A549 (cell line): ENCODE measurements at regions not wholly inside any gene's neighbourhood (a gene's known extent, or its start where the extent isn't known, plus 50 kb on each side); places are given as distances from the start of the nearest gene placed in this dataset.

Experiments used
- ATAC-seq, 2 experiments: fragments of 200-7000 bp in 1 of 2; fragments of >200 bp in 1 of 2; cut with Nextera tagmentation in 1 of 2; cut with Tn5 transposase in 1 of 2; 3 replicates each; pipeline versions ENCODE4 v1.8.0 to v1.9.1; 2018 to 2020; ENCODE audit warnings: mild to moderate bottlenecking in 1 of 2, moderate library complexity in 1 of 2
- CTCF ChIA-PET: fragments of 300-600 bp; sonication (Branson Sonifier 250); formaldehyde crosslinking; extraction: SDS; loops from one replicate; lab custom pipeline; 2021; ENCODE audit warnings: antibody characterized with exemption, inconsistent platforms; lab: Yijun Ruan, JAX
- POLR2A ChIA-PET: fragments of 350-600 bp; formaldehyde crosslinking; extraction: SDS; loops from one replicate; lab custom pipeline; 2021; ENCODE audit warnings: antibody characterized with exemption, inconsistent platforms; lab: Yijun Ruan, JAX
- DNase-seq, 2 experiments: peaks; one replicate each; pipeline versions ENCODE4 v3.0.0 to v3.0.0-alpha.2; 2011 to 2016; ENCODE audit warnings: low read depth in 1 of 2, low spot score in 1 of 2
- FAIRE-seq: peaks from 2 replicates; lab custom pipeline; 2011; peaks lifted over from hg19 to GRCh38; lab: Jason Lieb, UNC
- H3K27ac ChIP-seq, 2 experiments: fragments of >200 bp; sonication (Bioruptor Twin); formaldehyde crosslinking; 3 replicates each; pipeline ENCODE4 v1.5.1; 2016 to 2017
- H3K4me1 ChIP-seq: fragments of >200 bp; sonication (Bioruptor Twin); formaldehyde crosslinking; 3 replicates; pipeline ENCODE4 v1.6.1; 2016
- H3K4me2 ChIP-seq: fragments of >200 bp; sonication (Bioruptor Twin); formaldehyde crosslinking; 3 replicates; pipeline ENCODE4 v1.6.1; 2016
- H3K4me3 ChIP-seq: fragments of >200 bp; sonication (Bioruptor Twin); formaldehyde crosslinking; 3 replicates; pipeline ENCODE4 v1.5.1; 2016
- H3K9me3 ChIP-seq: fragments of >200 bp; sonication (Bioruptor Twin); formaldehyde crosslinking; 3 replicates; pipeline ENCODE4 v1.6.1; 2016
- BCL3 ChIP-seq: fragments of >200 bp; sonication (Bioruptor Twin); formaldehyde crosslinking; IDR thresholded peaks from 3 replicates; pipeline ENCODE4 v1.6.1; 2016
- CBX8 ChIP-seq: fragments of 200-600 bp; sonication (generic); IDR thresholded peaks from 2 replicates; pipeline ENCODE4 v1.6.1; 2016
- ELK1 ChIP-seq: fragments of 150-350 bp; IDR thresholded peaks from 2 replicates; pipeline ENCODE4 v1.6.1; 2014; ENCODE audit warnings: low read depth, mild to moderate bottlenecking, low read length
- FOSB ChIP-seq: fragments of 250-450 bp; sonication (Bioruptor Pico); IDR thresholded peaks from 2 replicates; pipeline ENCODE4 v1.5.0; 2020; ENCODE audit warnings: mild to moderate bottlenecking, moderate library complexity
- HOXA7 ChIP-seq: fragments of 250-450 bp; sonication (Bioruptor Pico); IDR thresholded peaks from 2 replicates; pipeline ENCODE4 v1.5.0; 2020; ENCODE audit warnings: mild to moderate bottlenecking, moderate library complexity
- HOXB13 ChIP-seq: fragments of 250-450 bp; sonication (Bioruptor Pico); IDR thresholded peaks from 2 replicates; pipeline ENCODE4 v1.5.0; 2020; ENCODE audit warnings: low read depth, mild to moderate bottlenecking, moderate library complexity
- JUN ChIP-seq, 2 experiments: fragments of >200 bp; sonication (Bioruptor Twin); formaldehyde crosslinking; IDR thresholded peaks; 2 replicates in 1 of 2; 3 replicates in 1 of 2; pipeline ENCODE4 v1.6.1; 2016 to 2017
- JUNB ChIP-seq: fragments of >200 bp; sonication (Bioruptor Twin); formaldehyde crosslinking; IDR thresholded peaks from 2 replicates; pipeline ENCODE4 v1.6.1; 2016
- MAZ ChIP-seq: fragments of 150-350 bp; IDR thresholded peaks from 2 replicates; pipeline ENCODE4 v1.6.1; 2014; ENCODE audit warnings: antibody characterized with exemption, low read depth, low read length, borderline replicate concordance
- NFE2L2 ChIP-seq: fragments of 150-350 bp; conservative IDR thresholded peaks from 2 replicates; pipeline ENCODE4 v1.6.1; 2014; ENCODE audit warnings: low read length
- NR3C1 ChIP-seq: fragments of >200 bp; sonication (Bioruptor Twin); formaldehyde crosslinking; IDR thresholded peaks from 3 replicates; pipeline ENCODE4 v1.6.1; 2017
- PHF8 ChIP-seq: fragments of 200-600 bp; sonication (generic); IDR thresholded peaks from 2 replicates; pipeline ENCODE4 v1.6.1; 2016; ENCODE audit warnings: low read depth, mild to moderate bottlenecking, antibody characterized with exemption, moderate library complexity, borderline replicate concordance
- RCOR1 ChIP-seq: fragments of 150-350 bp; IDR thresholded peaks from 2 replicates; pipeline ENCODE4 v1.6.1; 2014; ENCODE audit warnings: antibody characterized with exemption, low read length, low read depth
- REST ChIP-seq: fragments of 200-600 bp; sonication (generic); IDR thresholded peaks from 2 replicates; pipeline ENCODE4 v1.6.1; 2016; ENCODE audit warnings: antibody characterized with exemption, mild to moderate bottlenecking, moderate library complexity
- RNF2 ChIP-seq: fragments of 200-600 bp; sonication (generic); IDR thresholded peaks from 2 replicates; pipeline ENCODE4 v1.6.1; 2016; ENCODE audit warnings: low read depth, mild to moderate bottlenecking, antibody characterized with exemption, moderate library complexity, borderline replicate concordance
- SMC3 ChIP-seq: fragments of >200 bp; sonication (Bioruptor Twin); formaldehyde crosslinking; IDR thresholded peaks from 3 replicates; pipeline ENCODE4 v1.6.1; 2018; ENCODE audit warnings: inconsistent platforms
- WGBS: methylation state at CpG from one replicate; pipeline ENCODE4 v1.1.6; 2017; ENCODE audit errors: missing lambda C conversion rate; 5-methylcytosine and 5-hydroxymethylcytosine counted together
- TF ChIP-seq, protein P1 (sequence below): IDR thresholded peaks from 2 replicates; pipeline ENCODE4 v1.6.1; 2012
- TF ChIP-seq, protein P2 (sequence below): fragments of 250-450 bp; sonication (Bioruptor Pico); IDR thresholded peaks from 2 replicates; pipeline ENCODE4 v1.5.0; 2020; ENCODE audit warnings: low read depth, mild to moderate bottlenecking, moderate library complexity

- ATAC-seq (peak; percentile 76 to 84; a peak in 4 of 6 replicates), FAIRE-seq (no peak), DNase-seq (peak in 1 of 2 experiments; percentile 23)
- ChIA-PET POLR2A (interaction anchor here (1.1 kb wide), 1 partner anchor 13 kb away, joined by 3 read pairs; no protein-coding TSS in a partner anchor), CTCF (no interaction called here)
- Histone ChIP-seq H3K4me2 (peak overlapping the region; percentile 22), H3K4me1 (peaks cover 11% of the 10 kb centered on the region; the same call in 2 of the 3 replicates), H3K9me3 (no peaks in the 10 kb centered on the region), H3K27ac (peak overlapping the region in 1 of 2 experiments; percentile 66; a peak in 2 of 6 replicates), H3K4me3 (no peak overlapping the region)
- TF ChIP-seq JUN (IDR thresholded peaks at IDR 0.05) (no peak), JUNB (peak; percentile 31; the same call in 1 of the 2 replicates)
- 92% methylated on average over 1 of the region's 1 CpG for WGBS
Measured at GRCh38 chr6:147141711-147142308, 62.4 kb upstream of the STXBP5 start.

- no peak for ATAC-seq
- WGBS: 79% methylated on average over 3 of the region's 3 CpGs
Measured at GRCh38 chr6:147142684-147143245, 61.5 kb upstream of the STXBP5 start.

GRCh38 chr6:147149092-147149491 is 55.1 kb upstream of the STXBP5 start:
- CTCF ChIA-PET: no interaction called here
- Histone ChIP-seq H3K4me2 (no peak overlapping the region), H3K4me1 (peaks cover 6% of the 10 kb centered on the region), H3K27ac (no peak overlapping the region), H3K9me3 (no peaks in the 10 kb centered on the region), H3K4me3 (no peak overlapping the region)
- ATAC-seq: no peak
- 80% methylated on average over 4 of the region's 4 CpGs for WGBS
- POLR2A ChIA-PET: no interaction called here
- DNase-seq: no peak
- FAIRE-seq: no peak
- TF ChIP-seq SMC3: no peak
- TF ChIP-seq REST: no peak
- TF ChIP-seq ELK1: no peak
- TF ChIP-seq, protein P1, sequence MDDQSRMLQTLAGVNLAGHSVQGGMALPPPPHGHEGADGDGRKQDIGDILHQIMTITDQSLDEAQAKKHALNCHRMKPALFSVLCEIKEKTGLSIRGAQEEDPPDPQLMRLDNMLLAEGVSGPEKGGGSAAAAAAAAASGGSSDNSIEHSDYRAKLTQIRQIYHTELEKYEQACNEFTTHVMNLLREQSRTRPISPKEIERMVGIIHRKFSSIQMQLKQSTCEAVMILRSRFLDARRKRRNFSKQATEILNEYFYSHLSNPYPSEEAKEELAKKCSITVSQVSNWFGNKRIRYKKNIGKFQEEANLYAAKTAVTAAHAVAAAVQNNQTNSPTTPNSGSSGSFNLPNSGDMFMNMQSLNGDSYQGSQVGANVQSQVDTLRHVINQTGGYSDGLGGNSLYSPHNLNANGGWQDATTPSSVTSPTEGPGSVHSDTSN: no peak
- TF ChIP-seq PHF8: no peak
- no peak for TF ChIP-seq HOXA7 (CRISPR knock-in tag)
- no peak for TF ChIP-seq BCL3
- no peak for TF ChIP-seq MAZ

More at GRCh38 chr6:147142684-147143245, 61.5 kb upstream of the STXBP5 start:
- Histone ChIP-seq H3K27ac (peak overlapping the region in 1 of 2 experiments; percentile 9; a peak in 1 of 6 replicates), H3K4me1 (peaks cover 11% of the 10 kb centered on the region; the same call in 2 of the 3 replicates), H3K4me3 (no peak overlapping the region), H3K9me3 (no peaks in the 10 kb centered on the region), H3K4me2 (no peak overlapping the region)
- POLR2A ChIA-PET: no interaction called here
- FAIRE-seq (no peak), DNase-seq (no peak)
- CTCF ChIA-PET: no interaction called here
- TF ChIP-seq HOXB13 (CRISPR knock-in tag) (no peak), JUN (IDR thresholded peaks at IDR 0.05) (no peak), ELK1 (no peak), FOSB (CRISPR knock-in tag) (no peak), PHF8 (no peak), RCOR1 (no peak), NR3C1 (no peak), CBX8 (no peak), RNF2 (no peak), HOXA7 (CRISPR knock-in tag) (no peak), NFE2L2 (no peak)
- TF ChIP-seq, protein P2, sequence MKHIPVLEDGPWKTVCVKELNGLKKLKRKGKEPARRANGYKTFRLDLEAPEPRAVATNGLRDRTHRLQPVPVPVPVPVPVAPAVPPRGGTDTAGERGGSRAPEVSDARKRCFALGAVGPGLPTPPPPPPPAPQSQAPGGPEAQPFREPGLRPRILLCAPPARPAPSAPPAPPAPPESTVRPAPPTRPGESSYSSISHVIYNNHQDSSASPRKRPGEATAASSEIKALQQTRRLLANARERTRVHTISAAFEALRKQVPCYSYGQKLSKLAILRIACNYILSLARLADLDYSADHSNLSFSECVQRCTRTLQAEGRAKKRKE (CRISPR knock-in tag): no peak
- TF ChIP-seq, protein P1: no peak
